ENCODE measurements at regions not wholly inside any gene's neighbourhood (a gene's known extent, or its start where the extent isn't known, plus 50 kb on each side); places are given as distances from the start of the nearest gene placed in this dataset.

DNA sequence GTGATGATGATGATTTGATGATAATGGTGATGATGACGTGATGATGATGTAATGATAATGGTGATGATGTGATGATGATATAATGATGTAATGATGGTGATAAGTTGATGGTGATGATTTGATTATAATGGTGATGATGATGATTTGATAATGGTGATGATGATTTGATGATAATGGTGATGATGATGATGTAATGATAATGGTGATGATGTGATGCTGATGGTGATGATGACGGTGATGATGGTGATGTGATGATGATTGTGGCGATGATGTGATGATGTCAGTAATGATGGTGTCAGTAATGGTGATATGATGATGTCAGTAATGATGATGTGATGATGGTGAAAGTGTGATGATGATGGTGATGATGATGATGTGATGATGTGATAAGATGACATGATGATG is 613.4 kb downstream of the AACS start:
- Histone ChIP-seq H3K4me3 (no peak overlapping the region), H3K36me3 (no peaks in the 10 kb centered on the region), H3K9me3 (no peaks in the 10 kb centered on the region), H3K4me1 (no peaks in the 10 kb centered on the region), H3K27ac (no peak overlapping the region), H3K27me3 (no peaks in the 10 kb centered on the region)
- DNase-seq: no peak
- TF ChIP-seq POLR2A (IDR thresholded peaks at IDR 0.05): no peak
- TF ChIP-seq, protein P1, sequence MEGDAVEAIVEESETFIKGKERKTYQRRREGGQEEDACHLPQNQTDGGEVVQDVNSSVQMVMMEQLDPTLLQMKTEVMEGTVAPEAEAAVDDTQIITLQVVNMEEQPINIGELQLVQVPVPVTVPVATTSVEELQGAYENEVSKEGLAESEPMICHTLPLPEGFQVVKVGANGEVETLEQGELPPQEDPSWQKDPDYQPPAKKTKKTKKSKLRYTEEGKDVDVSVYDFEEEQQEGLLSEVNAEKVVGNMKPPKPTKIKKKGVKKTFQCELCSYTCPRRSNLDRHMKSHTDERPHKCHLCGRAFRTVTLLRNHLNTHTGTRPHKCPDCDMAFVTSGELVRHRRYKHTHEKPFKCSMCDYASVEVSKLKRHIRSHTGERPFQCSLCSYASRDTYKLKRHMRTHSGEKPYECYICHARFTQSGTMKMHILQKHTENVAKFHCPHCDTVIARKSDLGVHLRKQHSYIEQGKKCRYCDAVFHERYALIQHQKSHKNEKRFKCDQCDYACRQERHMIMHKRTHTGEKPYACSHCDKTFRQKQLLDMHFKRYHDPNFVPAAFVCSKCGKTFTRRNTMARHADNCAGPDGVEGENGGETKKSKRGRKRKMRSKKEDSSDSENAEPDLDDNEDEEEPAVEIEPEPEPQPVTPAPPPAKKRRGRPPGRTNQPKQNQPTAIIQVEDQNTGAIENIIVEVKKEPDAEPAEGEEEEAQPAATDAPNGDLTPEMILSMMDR (IDR thresholded peaks at IDR 0.05): no peak

DNA sequence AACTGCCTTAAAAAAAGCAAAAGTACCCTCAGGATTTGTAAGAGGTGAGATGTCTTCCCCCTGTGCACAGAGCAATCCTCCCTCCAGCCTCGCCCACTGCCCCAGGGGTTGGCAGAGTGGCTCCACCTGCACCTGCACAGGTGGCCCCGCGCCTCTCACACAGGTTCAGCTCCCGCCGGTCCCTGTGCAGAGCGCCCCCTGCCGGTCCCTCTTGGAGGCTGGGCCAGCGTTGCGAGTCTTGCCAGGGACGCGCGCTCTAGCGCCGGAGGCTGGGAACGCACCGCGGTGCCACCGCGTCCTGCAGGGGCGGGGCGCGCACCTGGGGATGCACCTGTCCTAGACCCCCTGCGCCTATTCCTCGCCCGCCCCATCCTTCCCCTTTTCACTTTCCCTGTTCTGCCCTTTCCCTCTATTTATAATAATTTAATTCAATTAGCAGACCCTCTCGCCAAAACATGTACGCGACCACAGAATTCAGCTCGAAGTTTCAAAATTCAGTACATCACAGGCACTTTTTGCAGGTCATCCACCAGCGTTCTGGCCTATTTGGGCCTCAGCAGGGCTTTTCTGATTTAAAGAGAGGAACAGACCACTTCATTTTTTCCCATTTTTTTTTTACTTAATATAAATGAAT is 618.6 kb downstream of the AACS start:
- Histone ChIP-seq H3K4me3 (no peak overlapping the region), H3K4me1 (no peaks in the 10 kb centered on the region), H3K27ac (no peak overlapping the region), H3K27me3 (no peaks in the 10 kb centered on the region), H3K9me3 (no peaks in the 10 kb centered on the region), H3K36me3 (no peaks in the 10 kb centered on the region)
- TF ChIP-seq, protein P1 (IDR thresholded peaks at IDR 0.05): no peak
- no peak for TF ChIP-seq POLR2A (IDR thresholded peaks at IDR 0.05)
- DNase-seq: no peak

DNA sequence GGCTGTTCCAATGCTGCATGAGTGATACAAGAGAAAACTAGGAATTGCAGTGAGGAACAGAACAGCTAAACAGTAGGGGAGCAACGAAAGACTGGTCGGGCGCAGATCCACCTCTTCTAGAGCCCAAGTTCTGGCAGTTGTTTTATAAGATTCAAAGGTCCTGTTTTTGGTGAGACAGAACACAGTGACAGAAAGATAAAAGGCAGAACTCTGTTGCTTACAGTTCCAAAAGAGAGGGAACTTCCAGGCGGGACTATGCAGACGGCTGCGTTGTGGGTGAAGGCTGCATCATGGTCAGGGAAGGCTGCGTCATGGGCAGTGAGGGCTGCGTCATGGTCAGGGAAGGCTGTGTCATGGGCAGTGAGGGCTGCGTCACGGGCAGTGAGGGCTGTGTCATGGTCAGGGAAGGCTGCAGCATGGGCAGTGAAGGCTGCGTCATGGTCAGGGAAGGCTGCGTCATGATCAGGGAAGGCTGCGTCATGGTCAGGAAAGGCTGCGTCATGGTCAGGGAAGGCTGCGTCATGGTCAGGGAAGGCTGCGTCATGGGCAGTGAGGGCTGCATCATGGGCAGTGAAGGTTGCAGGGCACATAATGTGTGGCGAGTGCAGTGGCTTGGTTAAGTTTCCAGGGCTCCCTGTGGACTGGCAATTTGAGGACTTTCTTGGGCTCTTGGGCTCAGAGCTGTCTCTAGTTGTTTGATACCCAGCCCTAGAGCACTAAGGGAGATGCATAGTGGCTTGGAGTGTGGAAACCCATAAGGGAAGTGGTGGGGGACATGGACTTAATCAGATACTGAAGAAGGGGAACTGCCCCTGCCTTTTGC is 619.9 kb downstream of the AACS start:
- DNase-seq: no peak

DNA sequence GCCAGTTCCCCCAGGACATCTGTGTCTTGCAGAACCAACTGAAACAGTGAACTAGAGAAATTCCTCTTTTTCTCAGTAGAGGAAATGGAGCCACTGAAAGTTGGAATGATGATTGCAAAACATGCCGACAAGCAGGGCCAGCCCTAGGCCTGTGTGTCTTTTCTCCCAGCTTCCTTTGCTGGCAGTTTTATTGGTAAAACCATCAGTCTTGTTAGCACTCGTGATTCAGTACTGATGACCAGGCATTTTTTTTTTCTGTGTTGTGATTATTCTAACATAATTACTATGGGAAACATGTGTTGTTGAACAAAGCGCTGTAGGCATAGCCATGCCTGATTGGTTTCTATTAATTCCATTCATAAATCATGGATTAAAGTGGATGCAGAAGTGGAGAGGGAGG is 620.7 kb downstream of the AACS start:
- Histone ChIP-seq H3K36me3 (no peaks in the 10 kb centered on the region), H3K27ac (no peak overlapping the region), H3K4me3 (no peak overlapping the region), H3K9me3 (no peaks in the 10 kb centered on the region), H3K4me1 (no peaks in the 10 kb centered on the region), H3K27me3 (no peaks in the 10 kb centered on the region)
- DNase-seq: no peak
- no peak for TF ChIP-seq POLR2A (IDR thresholded peaks at IDR 0.05)
- TF ChIP-seq, protein P1 (IDR thresholded peaks at IDR 0.05): no peak

More for the DNA sequence above, 619.9 kb downstream of the AACS start:
- no peaks in the 10 kb centered on the region for H3K9me3 ChIP-seq
- no peaks in the 10 kb centered on the region for H3K4me1 ChIP-seq
- no peaks in the 10 kb centered on the region for H3K27me3 ChIP-seq
- no peak overlapping the region for H3K27ac ChIP-seq
- TF ChIP-seq POLR2A (IDR thresholded peaks at IDR 0.05): no peak
- TF ChIP-seq, protein P1 (IDR thresholded peaks at IDR 0.05): no peak
- H3K4me3 ChIP-seq: no peak overlapping the region
- no peaks in the 10 kb centered on the region for H3K36me3 ChIP-seq

DNA sequence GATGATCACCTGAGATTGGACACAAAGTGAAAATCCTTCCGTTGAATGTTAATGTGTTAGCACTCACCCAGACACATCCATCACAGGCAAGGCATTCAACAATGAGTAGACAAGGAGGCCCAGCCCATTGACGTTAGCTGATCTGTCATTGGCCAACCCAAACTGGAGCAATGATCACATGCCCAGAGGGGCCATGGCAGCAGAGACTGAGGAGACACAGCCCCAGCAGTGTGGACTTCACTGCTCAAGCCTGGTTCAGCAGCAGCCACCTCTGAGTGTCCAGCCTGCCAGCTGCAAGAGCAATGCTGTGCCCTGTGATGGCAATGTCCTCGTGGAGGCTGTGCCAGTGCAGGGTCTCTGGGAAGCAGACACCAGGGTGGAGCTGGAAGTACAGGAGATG is 622.2 kb downstream of the AACS start:
- DNase-seq: no peak
- H3K4me3 ChIP-seq: no peak overlapping the region
- H3K27me3 ChIP-seq: no peaks in the 10 kb centered on the region
- no peaks in the 10 kb centered on the region for H3K4me1 ChIP-seq
- TF ChIP-seq, protein P1 (IDR thresholded peaks at IDR 0.05): no peak
- no peak for TF ChIP-seq POLR2A (IDR thresholded peaks at IDR 0.05)
- no peaks in the 10 kb centered on the region for H3K36me3 ChIP-seq
- no peak overlapping the region for H3K27ac ChIP-seq
- no peaks in the 10 kb centered on the region for H3K9me3 ChIP-seq
